GM19351 (cell line): ENCODE measurements at regions not wholly inside any gene's neighbourhood (a gene's known extent, or its start where the extent isn't known, plus 50 kb on each side); places are given as distances from the start of the nearest gene placed in this dataset.
"Not testable (repeated sequence)": the region's sequence is repeated elsewhere in the genome, so short reads cannot be mapped to it uniquely, and the experiment has no call there.

Source experiments
- ATAC-seq: cut with Tn5 transposase; IDR thresholded peaks from one replicate; pipeline ENCODE4 v1.9.1; 2021; ENCODE audit warnings: mild to moderate bottlenecking, moderate library complexity; ENCODE audit not compliant: unreplicated experiment

DNA sequence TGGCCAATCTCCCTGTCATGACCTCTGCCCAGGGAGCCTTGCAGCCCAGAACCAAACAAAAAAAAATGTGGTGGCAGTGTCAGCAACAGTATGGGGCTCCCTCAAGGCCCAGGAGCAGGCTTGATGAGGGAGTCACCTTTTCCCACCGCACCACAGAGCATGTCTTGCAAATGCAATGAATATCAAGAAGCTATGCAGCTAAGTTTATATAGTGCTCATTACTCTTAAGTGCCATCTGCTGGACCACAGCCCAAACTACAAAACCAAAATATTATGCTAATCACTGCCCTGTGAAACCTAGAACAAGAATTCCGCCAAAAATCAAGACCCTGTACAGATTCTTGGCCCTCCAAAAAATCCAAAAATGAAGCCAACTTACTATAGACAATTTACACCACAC is 65.9 kb downstream of the PABPC5 start:
- peak; percentile 60 for ATAC-seq

DNA sequence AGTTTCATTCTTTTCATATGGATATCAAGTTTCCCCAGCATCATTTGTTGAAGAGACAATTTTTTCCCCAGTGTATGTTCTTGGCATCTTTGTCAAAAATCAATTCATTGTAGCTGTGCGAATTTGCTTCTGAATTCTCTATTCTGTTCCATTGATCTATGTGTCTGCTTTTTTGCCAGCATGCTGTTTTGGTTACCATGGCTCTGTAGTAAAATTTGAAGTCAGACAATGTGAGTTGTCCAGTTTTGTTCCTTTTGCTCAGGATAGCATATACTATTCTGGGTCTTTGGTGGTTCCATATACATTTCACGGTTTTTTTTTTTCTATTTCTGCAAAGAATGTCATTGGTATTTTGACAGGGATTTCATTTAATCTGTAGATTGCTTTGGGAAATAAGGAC is 95.6 kb downstream of the PABPC5 start:
- not testable (repeated sequence) for ATAC-seq

DNA sequence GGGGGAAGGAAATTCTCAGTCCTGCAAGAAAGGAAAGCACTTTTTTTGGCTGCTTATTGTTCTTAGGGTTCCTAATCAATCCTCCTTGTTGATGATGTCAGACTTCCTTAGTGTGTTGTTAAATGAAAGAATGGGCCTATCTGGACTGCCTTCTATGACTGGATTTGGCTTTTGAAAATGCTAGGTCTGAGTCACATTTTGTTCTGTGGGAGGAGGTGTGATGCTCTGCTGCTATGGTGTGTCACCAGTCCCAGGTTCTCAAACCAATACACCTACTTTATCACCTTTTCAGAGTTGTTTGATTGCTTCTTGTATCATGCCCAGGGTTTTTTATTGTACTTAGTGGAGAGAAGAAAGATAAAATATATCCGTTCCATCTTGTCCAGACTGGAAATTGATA is 128.5 kb downstream of the PABPC5 start:
- not testable (repeated sequence) for ATAC-seq
